ENCODE measurements at regions not wholly inside any gene's neighbourhood (a gene's known extent, or its start where the extent isn't known, plus 50 kb on each side); places are given as distances from the start of the nearest gene placed in this dataset.

DNA sequence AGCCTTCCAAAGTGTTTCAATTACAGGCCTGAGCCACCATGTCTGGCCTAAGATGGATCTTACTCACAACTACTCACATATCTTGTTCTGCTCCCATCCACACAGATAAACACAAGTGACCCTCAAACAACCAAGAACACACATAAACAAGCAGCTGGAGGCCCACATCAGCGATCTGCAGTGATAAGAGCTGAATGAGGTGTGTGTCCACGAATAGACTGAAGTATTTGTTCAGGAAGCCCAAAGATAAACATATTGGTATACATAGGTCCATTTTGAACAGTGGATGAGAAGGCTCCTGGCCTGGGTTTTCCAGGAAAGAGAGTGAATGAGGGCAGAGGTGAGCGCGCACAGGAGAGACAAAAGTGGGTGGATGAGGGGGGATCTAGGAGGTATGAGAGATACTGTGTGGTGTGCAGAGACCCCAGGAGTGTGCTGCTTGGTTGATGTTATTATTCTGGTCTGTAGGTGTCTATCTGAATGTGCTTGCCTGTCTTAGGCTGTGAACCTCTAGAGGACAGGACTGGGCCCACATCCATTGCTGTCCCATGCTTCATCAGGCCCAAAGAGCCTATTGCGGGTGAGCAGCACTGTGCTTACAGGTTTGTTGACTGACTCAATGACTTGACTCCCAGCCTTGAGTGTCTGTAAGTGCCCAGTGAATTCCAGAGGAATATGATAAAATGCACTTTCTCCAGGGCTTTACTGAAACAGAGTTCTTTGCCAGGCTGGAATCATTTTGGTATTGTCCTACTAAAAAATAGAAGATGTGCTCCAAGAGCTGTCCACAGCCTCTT, 79.9 kb upstream of the ATP1A1 start (continued):
- TF ChIP-seq, protein P1, sequence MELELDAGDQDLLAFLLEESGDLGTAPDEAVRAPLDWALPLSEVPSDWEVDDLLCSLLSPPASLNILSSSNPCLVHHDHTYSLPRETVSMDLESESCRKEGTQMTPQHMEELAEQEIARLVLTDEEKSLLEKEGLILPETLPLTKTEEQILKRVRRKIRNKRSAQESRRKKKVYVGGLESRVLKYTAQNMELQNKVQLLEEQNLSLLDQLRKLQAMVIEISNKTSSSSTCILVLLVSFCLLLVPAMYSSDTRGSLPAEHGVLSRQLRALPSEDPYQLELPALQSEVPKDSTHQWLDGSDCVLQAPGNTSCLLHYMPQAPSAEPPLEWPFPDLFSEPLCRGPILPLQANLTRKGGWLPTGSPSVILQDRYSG (CRISPR knock-in tag; IDR thresholded peaks at IDR 0.05) = 0 out of 2 replicates have a peak, but pooled peaks have one; percentile 47
- TF ChIP-seq ZNF441 (CRISPR knock-in tag; IDR thresholded peaks at IDR 0.05; ENCODE audit: borderline replicate concordance) = peak; percentile 32; the same call in 1 of the 2 replicates
- peak; percentile 84 for TF ChIP-seq PHF5A (CRISPR knock-in tag; IDR thresholded peaks at IDR 0.05; ENCODE audit: low read depth, unreplicated experiment)
- TF ChIP-seq, protein P2, sequence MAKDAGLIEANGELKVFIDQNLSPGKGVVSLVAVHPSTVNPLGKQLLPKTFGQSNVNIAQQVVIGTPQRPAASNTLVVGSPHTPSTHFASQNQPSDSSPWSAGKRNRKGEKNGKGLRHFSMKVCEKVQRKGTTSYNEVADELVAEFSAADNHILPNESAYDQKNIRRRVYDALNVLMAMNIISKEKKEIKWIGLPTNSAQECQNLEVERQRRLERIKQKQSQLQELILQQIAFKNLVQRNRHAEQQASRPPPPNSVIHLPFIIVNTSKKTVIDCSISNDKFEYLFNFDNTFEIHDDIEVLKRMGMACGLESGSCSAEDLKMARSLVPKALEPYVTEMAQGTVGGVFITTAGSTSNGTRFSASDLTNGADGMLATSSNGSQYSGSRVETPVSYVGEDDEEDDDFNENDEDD (CRISPR knock-in tag; IDR thresholded peaks at IDR 0.05; ENCODE audit: borderline replicate concordance) = 0 out of 2 replicates have a peak, but pooled peaks have one; percentile 29
- TF ChIP-seq SKI (IDR thresholded peaks at IDR 0.05; ENCODE audit: partially characterized antibody) = peak; percentile 81
- TF ChIP-seq, protein P3, sequence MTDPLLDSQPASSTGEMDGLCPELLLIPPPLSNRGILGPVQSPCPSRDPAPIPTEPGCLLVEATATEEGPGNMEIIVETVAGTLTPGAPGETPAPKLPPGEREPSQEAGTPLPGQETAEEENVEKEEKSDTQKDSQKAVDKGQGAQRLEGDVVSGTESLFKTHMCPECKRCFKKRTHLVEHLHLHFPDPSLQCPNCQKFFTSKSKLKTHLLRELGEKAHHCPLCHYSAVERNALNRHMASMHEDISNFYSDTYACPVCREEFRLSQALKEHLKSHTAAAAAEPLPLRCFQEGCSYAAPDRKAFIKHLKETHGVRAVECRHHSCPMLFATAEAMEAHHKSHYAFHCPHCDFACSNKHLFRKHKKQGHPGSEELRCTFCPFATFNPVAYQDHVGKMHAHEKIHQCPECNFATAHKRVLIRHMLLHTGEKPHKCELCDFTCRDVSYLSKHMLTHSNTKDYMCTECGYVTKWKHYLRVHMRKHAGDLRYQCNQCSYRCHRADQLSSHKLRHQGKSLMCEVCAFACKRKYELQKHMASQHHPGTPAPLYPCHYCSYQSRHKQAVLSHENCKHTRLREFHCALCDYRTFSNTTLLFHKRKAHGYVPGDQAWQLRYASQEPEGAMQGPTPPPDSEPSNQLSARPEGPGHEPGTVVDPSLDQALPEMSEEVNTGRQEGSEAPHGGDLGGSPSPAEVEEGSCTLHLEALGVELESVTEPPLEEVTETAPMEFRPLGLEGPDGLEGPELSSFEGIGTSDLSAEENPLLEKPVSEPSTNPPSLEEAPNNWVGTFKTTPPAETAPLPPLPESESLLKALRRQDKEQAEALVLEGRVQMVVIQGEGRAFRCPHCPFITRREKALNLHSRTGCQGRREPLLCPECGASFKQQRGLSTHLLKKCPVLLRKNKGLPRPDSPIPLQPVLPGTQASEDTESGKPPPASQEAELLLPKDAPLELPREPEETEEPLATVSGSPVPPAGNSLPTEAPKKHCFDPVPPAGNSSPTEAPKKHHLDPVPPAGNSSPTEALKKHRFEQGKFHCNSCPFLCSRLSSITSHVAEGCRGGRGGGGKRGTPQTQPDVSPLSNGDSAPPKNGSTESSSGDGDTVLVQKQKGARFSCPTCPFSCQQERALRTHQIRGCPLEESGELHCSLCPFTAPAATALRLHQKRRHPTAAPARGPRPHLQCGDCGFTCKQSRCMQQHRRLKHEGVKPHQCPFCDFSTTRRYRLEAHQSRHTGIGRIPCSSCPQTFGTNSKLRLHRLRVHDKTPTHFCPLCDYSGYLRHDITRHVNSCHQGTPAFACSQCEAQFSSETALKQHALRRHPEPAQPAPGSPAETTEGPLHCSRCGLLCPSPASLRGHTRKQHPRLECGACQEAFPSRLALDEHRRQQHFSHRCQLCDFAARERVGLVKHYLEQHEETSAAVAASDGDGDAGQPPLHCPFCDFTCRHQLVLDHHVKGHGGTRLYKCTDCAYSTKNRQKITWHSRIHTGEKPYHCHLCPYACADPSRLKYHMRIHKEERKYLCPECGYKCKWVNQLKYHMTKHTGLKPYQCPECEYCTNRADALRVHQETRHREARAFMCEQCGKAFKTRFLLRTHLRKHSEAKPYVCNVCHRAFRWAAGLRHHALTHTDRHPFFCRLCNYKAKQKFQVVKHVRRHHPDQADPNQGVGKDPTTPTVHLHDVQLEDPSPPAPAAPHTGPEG (CRISPR knock-in tag; IDR thresholded peaks at IDR 0.05) = peak; percentile 49; the same call in 1 of the 2 replicates
- TF ChIP-seq, protein P4, sequence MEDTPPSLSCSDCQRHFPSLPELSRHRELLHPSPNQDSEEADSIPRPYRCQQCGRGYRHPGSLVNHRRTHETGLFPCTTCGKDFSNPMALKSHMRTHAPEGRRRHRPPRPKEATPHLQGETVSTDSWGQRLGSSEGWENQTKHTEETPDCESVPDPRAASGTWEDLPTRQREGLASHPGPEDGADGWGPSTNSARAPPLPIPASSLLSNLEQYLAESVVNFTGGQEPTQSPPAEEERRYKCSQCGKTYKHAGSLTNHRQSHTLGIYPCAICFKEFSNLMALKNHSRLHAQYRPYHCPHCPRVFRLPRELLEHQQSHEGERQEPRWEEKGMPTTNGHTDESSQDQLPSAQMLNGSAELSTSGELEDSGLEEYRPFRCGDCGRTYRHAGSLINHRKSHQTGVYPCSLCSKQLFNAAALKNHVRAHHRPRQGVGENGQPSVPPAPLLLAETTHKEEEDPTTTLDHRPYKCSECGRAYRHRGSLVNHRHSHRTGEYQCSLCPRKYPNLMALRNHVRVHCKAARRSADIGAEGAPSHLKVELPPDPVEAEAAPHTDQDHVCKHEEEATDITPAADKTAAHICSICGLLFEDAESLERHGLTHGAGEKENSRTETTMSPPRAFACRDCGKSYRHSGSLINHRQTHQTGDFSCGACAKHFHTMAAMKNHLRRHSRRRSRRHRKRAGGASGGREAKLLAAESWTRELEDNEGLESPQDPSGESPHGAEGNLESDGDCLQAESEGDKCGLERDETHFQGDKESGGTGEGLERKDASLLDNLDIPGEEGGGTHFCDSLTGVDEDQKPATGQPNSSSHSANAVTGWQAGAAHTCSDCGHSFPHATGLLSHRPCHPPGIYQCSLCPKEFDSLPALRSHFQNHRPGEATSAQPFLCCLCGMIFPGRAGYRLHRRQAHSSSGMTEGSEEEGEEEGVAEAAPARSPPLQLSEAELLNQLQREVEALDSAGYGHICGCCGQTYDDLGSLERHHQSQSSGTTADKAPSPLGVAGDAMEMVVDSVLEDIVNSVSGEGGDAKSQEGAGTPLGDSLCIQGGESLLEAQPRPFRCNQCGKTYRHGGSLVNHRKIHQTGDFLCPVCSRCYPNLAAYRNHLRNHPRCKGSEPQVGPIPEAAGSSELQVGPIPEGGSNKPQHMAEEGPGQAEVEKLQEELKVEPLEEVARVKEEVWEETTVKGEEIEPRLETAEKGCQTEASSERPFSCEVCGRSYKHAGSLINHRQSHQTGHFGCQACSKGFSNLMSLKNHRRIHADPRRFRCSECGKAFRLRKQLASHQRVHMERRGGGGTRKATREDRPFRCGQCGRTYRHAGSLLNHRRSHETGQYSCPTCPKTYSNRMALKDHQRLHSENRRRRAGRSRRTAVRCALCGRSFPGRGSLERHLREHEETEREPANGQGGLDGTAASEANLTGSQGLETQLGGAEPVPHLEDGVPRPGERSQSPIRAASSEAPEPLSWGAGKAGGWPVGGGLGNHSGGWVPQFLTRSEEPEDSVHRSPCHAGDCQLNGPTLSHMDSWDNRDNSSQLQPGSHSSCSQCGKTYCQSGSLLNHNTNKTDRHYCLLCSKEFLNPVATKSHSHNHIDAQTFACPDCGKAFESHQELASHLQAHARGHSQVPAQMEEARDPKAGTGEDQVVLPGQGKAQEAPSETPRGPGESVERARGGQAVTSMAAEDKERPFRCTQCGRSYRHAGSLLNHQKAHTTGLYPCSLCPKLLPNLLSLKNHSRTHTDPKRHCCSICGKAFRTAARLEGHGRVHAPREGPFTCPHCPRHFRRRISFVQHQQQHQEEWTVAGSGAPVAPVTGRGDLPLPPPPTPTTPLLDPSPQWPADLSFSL (CRISPR knock-in tag; IDR thresholded peaks at IDR 0.05) = peak; percentile 69
- TF ChIP-seq, protein P5, sequence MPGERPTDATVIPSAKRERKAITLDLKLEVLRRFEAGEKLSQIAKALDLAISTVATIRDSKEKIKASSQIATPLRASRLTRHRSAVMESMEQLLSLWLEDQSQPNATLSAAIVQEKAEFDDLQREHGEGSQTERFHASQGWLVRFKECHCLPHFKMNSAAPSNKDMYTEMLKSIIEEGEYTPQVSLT (CRISPR knock-in tag; IDR thresholded peaks at IDR 0.05; ENCODE audit: borderline replicate concordance, low read depth) = no peak
- peak; percentile 89; the same call in 1 of the 2 replicates for TF ChIP-seq ZNF788 (CRISPR knock-in tag; IDR thresholded peaks at IDR 0.05; ENCODE audit: borderline replicate concordance)
- peak; percentile 76; the same call in 1 of the 2 replicates for TF ChIP-seq MIER2 (CRISPR knock-in tag; IDR thresholded peaks at IDR 0.05)
